ENCODE measurements at regions not wholly inside any gene's neighbourhood (a gene's known extent, or its start where the extent isn't known, plus 50 kb on each side); places are given as distances from the start of the nearest gene placed in this dataset.

- no peak for DNase-seq (ENCODE audit: insufficient read length, low spot score)
- FAIRE-seq: no peak
- TF ChIP-seq TAF1 (IDR thresholded peaks at IDR 0.05; ENCODE audit: low read depth, low read length) (no peak), POU2F2 (IDR thresholded peaks at IDR 0.05; ENCODE audit: low read depth, low read length) (no peak), POLR2A (IDR thresholded peaks at IDR 0.05; ENCODE audit: low read depth, low read length) (no peak), SPI1 (IDR thresholded peaks at IDR 0.05; ENCODE audit: low read depth, low read length) (no peak), PAX5 (IDR thresholded peaks at IDR 0.05; ENCODE audit: insufficient read depth, low read length, severe bottlenecking) (no peak), POLR2AphosphoS5 (IDR thresholded peaks at IDR 0.05; ENCODE audit: low read depth, low read length) (no peak)
Observed at GRCh38 chr6:78268591-78269452, 598.5 kb upstream of the IRAK1BP1 start.

GRCh38 chr6:78300885-78301284, 566.5 kb upstream of the IRAK1BP1 start:
- TF ChIP-seq POLR2A (IDR thresholded peaks at IDR 0.05; ENCODE audit: low read depth, low read length) (no peak), TAF1 (IDR thresholded peaks at IDR 0.05; ENCODE audit: low read depth, low read length) (no peak), POU2F2 (IDR thresholded peaks at IDR 0.05; ENCODE audit: low read depth, low read length) (no peak), PAX5 (IDR thresholded peaks at IDR 0.05; ENCODE audit: insufficient read depth, low read length, severe bottlenecking) (no peak), POLR2AphosphoS5 (IDR thresholded peaks at IDR 0.05; ENCODE audit: low read depth, low read length) (no peak)
- no peak for FAIRE-seq
- no peak for DNase-seq (ENCODE audit: insufficient read length, low spot score)

- no peak for TF ChIP-seq SPI1 (IDR thresholded peaks at IDR 0.05; ENCODE audit: low read depth, low read length)
- TF ChIP-seq PAX5 (IDR thresholded peaks at IDR 0.05; ENCODE audit: insufficient read depth, low read length, severe bottlenecking): no peak
- no peak for TF ChIP-seq POLR2A (IDR thresholded peaks at IDR 0.05; ENCODE audit: low read depth, low read length)
- TF ChIP-seq POLR2AphosphoS5 (IDR thresholded peaks at IDR 0.05; ENCODE audit: low read depth, low read length): no peak
- TF ChIP-seq TAF1 (IDR thresholded peaks at IDR 0.05; ENCODE audit: low read depth, low read length): no peak
- TF ChIP-seq POU2F2 (IDR thresholded peaks at IDR 0.05; ENCODE audit: low read depth, low read length): no peak
- FAIRE-seq (no peak), DNase-seq (ENCODE audit: insufficient read length, low spot score) (no peak)
Observed at GRCh38 chr6:78302411-78302810, 564.9 kb upstream of the IRAK1BP1 start.

- TF ChIP-seq POU2F2 (IDR thresholded peaks at IDR 0.05; ENCODE audit: low read depth, low read length) (no peak), PAX5 (IDR thresholded peaks at IDR 0.05; ENCODE audit: insufficient read depth, low read length, severe bottlenecking) (no peak), TAF1 (IDR thresholded peaks at IDR 0.05; ENCODE audit: low read depth, low read length) (no peak), POLR2AphosphoS5 (IDR thresholded peaks at IDR 0.05; ENCODE audit: low read depth, low read length) (no peak), POLR2A (IDR thresholded peaks at IDR 0.05; ENCODE audit: low read depth, low read length) (no peak), SPI1 (IDR thresholded peaks at IDR 0.05; ENCODE audit: low read depth, low read length) (no peak)
Observed at GRCh38 chr6:78308025-78308424, 559.3 kb upstream of the IRAK1BP1 start.

GRCh38 chr6:78322068-78322845, 545.1 kb upstream of the IRAK1BP1 start:
- FAIRE-seq: no peak
- DNase-seq (ENCODE audit: insufficient read length, low spot score): no peak
- TF ChIP-seq POU2F2 (IDR thresholded peaks at IDR 0.05; ENCODE audit: low read depth, low read length): no peak
- no peak for TF ChIP-seq POLR2AphosphoS5 (IDR thresholded peaks at IDR 0.05; ENCODE audit: low read depth, low read length)
- no peak for TF ChIP-seq TAF1 (IDR thresholded peaks at IDR 0.05; ENCODE audit: low read depth, low read length)

More at GRCh38 chr6:78308025-78308424, 559.3 kb upstream of the IRAK1BP1 start:
- no peak for FAIRE-seq
- no peak for DNase-seq (ENCODE audit: insufficient read length, low spot score)

GRCh38 chr6:78324213-78324612, 543.1 kb upstream of the IRAK1BP1 start:
- FAIRE-seq: no peak
- no peak for TF ChIP-seq POLR2AphosphoS5 (IDR thresholded peaks at IDR 0.05; ENCODE audit: low read depth, low read length)
- TF ChIP-seq TAF1 (IDR thresholded peaks at IDR 0.05; ENCODE audit: low read depth, low read length): no peak
- no peak for TF ChIP-seq POLR2A (IDR thresholded peaks at IDR 0.05; ENCODE audit: low read depth, low read length)
- no peak for TF ChIP-seq PAX5 (IDR thresholded peaks at IDR 0.05; ENCODE audit: insufficient read depth, low read length, severe bottlenecking)
- TF ChIP-seq SPI1 (IDR thresholded peaks at IDR 0.05; ENCODE audit: low read depth, low read length): no peak
- TF ChIP-seq POU2F2 (IDR thresholded peaks at IDR 0.05; ENCODE audit: low read depth, low read length): no peak
- DNase-seq (ENCODE audit: insufficient read length, low spot score): no peak

- no peak for DNase-seq (ENCODE audit: insufficient read length, low spot score)
- no peak for FAIRE-seq
Observed at GRCh38 chr6:78340755-78341154, 526.6 kb upstream of the IRAK1BP1 start.

GRCh38 chr6:78345882-78346281, 521.5 kb upstream of the IRAK1BP1 start:
- FAIRE-seq (no peak), DNase-seq (ENCODE audit: insufficient read length, low spot score) (no peak)
- TF ChIP-seq TAF1 (IDR thresholded peaks at IDR 0.05; ENCODE audit: low read depth, low read length) (no peak), POLR2AphosphoS5 (IDR thresholded peaks at IDR 0.05; ENCODE audit: low read depth, low read length) (no peak), POU2F2 (IDR thresholded peaks at IDR 0.05; ENCODE audit: low read depth, low read length) (no peak), SPI1 (IDR thresholded peaks at IDR 0.05; ENCODE audit: low read depth, low read length) (no peak), POLR2A (IDR thresholded peaks at IDR 0.05; ENCODE audit: low read depth, low read length) (no peak), PAX5 (IDR thresholded peaks at IDR 0.05; ENCODE audit: insufficient read depth, low read length, severe bottlenecking) (no peak)

More at GRCh38 chr6:78340755-78341154, 526.6 kb upstream of the IRAK1BP1 start:
- TF ChIP-seq PAX5 (IDR thresholded peaks at IDR 0.05; ENCODE audit: insufficient read depth, low read length, severe bottlenecking) (no peak), POLR2A (IDR thresholded peaks at IDR 0.05; ENCODE audit: low read depth, low read length) (no peak), SPI1 (IDR thresholded peaks at IDR 0.05; ENCODE audit: low read depth, low read length) (no peak), POLR2AphosphoS5 (IDR thresholded peaks at IDR 0.05; ENCODE audit: low read depth, low read length) (no peak), POU2F2 (IDR thresholded peaks at IDR 0.05; ENCODE audit: low read depth, low read length) (no peak), TAF1 (IDR thresholded peaks at IDR 0.05; ENCODE audit: low read depth, low read length) (no peak)
